Endothelial cell of hepatic sinusoid (primary cell): ENCODE measurements at regions not wholly inside any gene's neighbourhood (a gene's known extent, or its start where the extent isn't known, plus 50 kb on each side); places are given as distances from the start of the nearest gene placed in this dataset.

Experiments
- in situ Hi-C: cut with HindIII; loops from 2 replicates; pipeline ENCODE4 v1.10.0; 2017; ENCODE audit warnings: low sequenced_read_pairs

- in situ Hi-C loops = no loop called here
These were observed 50.3 kb downstream of the UTRN start for GRCh38 chr6:144335311-144335861.

GRCh38 chr6:144335914-144336313 lies 50.8 kb downstream of the UTRN start:
- in situ Hi-C loops = no loop called here

GRCh38 chr6:144336900-144337299 lies 51.8 kb downstream of the UTRN start:
- in situ Hi-C loops = no loop called here

- in situ Hi-C loops = no loop called here
These were observed 53.3 kb downstream of the UTRN start for GRCh38 chr6:144338474-144338873.

GRCh38 chr6:144338951-144339700 lies 54.0 kb downstream of the UTRN start:
- in situ Hi-C loops = no loop called here

GRCh38 chr6:144339859-144340452 lies 54.8 kb downstream of the UTRN start:
- in situ Hi-C loops = no loop called here

- in situ Hi-C loops = no loop called here
These were observed 55.6 kb downstream of the UTRN start for GRCh38 chr6:144340541-144341371.

GRCh38 chr6:144341831-144342527 lies 56.8 kb downstream of the UTRN start:
- in situ Hi-C loops = no loop called here

GRCh38 chr6:144343701-144344428 lies 58.7 kb downstream of the UTRN start:
- in situ Hi-C loops = no loop called here

GRCh38 chr6:144344646-144345045 lies 59.5 kb downstream of the UTRN start:
- in situ Hi-C loops = no loop called here

- in situ Hi-C loops = no loop called here
These were observed 60.3 kb downstream of the UTRN start for GRCh38 chr6:144345451-144345850.

GRCh38 chr6:144346719-144347447 lies 61.7 kb downstream of the UTRN start:
- in situ Hi-C loops = no loop called here

- in situ Hi-C loops = no loop called here
These were observed 62.3 kb downstream of the UTRN start for GRCh38 chr6:144347448-144347759.

- in situ Hi-C loops = no loop called here
These were observed 62.8 kb downstream of the UTRN start for GRCh38 chr6:144347933-144348332.

- in situ Hi-C loops = no loop called here
These were observed 64.8 kb downstream of the UTRN start for GRCh38 chr6:144349690-144350527.

- in situ Hi-C loops = no loop called here
These were observed 65.4 kb downstream of the UTRN start for GRCh38 chr6:144350528-144350880.

- in situ Hi-C loops = no loop called here
These were observed 66.4 kb downstream of the UTRN start for GRCh38 chr6:144351379-144352127.

GRCh38 chr6:144352331-144352730 lies 67.2 kb downstream of the UTRN start:
- in situ Hi-C loops = no loop called here
